OCI-LY3 (cell line): ENCODE measurements at regions not wholly inside any gene's neighbourhood (a gene's known extent, or its start where the extent isn't known, plus 50 kb on each side); places are given as distances from the start of the nearest gene placed in this dataset.

Experiments
- H2AFZ ChIP-seq: fragments of 200-600, 300-600 bp; shearing (Covaris generic); 2 replicates; pipeline ENCODE4 v1.6.0; 2014; ENCODE audit warnings: antibody characterized with exemption, low read depth, low read length
- H3K27ac ChIP-seq: fragments of 200-600, 300-600 bp; sonication (generic); 2 replicates; pipeline ENCODE4 v1.5.1; 2014; ENCODE audit warnings: mild to moderate bottlenecking, low read length, moderate library complexity, mixed read lengths
- H3K27me3 ChIP-seq: fragments of 200-600, 300-600 bp; sonication (generic); 2 replicates; pipeline ENCODE4 v1.6.1; 2014; ENCODE audit warnings: low read depth, low read length, mixed read lengths
- H3K36me3 ChIP-seq: fragments of 200-600, 300-600 bp; sonication (generic); replicated peaks from 2 replicates; pipeline ENCODE3; 2014; ENCODE audit warnings: low read depth, low read length, mixed read lengths
- H3K4me1 ChIP-seq: fragments of 300-600, 200-600 bp; sonication (generic); 2 replicates; pipeline ENCODE4 v1.6.1; 2014; ENCODE audit warnings: low read length, mixed read lengths
- H3K4me2 ChIP-seq: fragments of 200-600, 300-600 bp; sonication (generic); 2 replicates; pipeline ENCODE4 v1.6.1; 2014; ENCODE audit warnings: low read length, mixed read lengths
- H3K4me3 ChIP-seq: fragments of 300-600, 200-600 bp; sonication (generic); 2 replicates; pipeline ENCODE4 v1.5.1; 2014; ENCODE audit warnings: antibody characterized with exemption, mild to moderate bottlenecking, low read length, moderate library complexity
- H3K79me2 ChIP-seq: fragments of 300-600, 200-600 bp; shearing (Covaris generic); 2 replicates; pipeline ENCODE4 v1.6.1; 2014; ENCODE audit warnings: mild to moderate bottlenecking, low read length, mixed read lengths
- H3K9ac ChIP-seq: fragments of 300-600, 200-600 bp; shearing (Covaris generic); 2 replicates; pipeline ENCODE4 v1.6.0; 2014; ENCODE audit warnings: mild to moderate bottlenecking, low read length, moderate library complexity
- H3K9me3 ChIP-seq: fragments of 200-600, 300-600 bp; shearing (Covaris generic); 2 replicates; pipeline ENCODE4 v1.6.1; 2014; ENCODE audit warnings: low read length, mixed read lengths; ENCODE audit not compliant: insufficient read depth
- H4K20me1 ChIP-seq: fragments of 200-600, 300-600 bp; sonication (generic); 2 replicates; pipeline ENCODE4 v1.6.1; 2016; ENCODE audit warnings: low read length, mixed read lengths; ENCODE audit not compliant: insufficient read depth
- EZH2phosphoT487 ChIP-seq: fragments of 200-600 bp; shearing (Covaris generic); IDR thresholded peaks from 2 replicates; pipeline ENCODE4 v1.6.1; 2018; ENCODE audit warnings: antibody characterized with exemption, mixed run types, low read depth
- TF ChIP-seq, protein P1 (sequence below): fragments of 200-600, 300-600 bp; sonication (generic); IDR thresholded peaks from 2 replicates; pipeline ENCODE4 v1.5.1; 2014; ENCODE audit warnings: antibody characterized with exemption, low read length, low read depth

DNA sequence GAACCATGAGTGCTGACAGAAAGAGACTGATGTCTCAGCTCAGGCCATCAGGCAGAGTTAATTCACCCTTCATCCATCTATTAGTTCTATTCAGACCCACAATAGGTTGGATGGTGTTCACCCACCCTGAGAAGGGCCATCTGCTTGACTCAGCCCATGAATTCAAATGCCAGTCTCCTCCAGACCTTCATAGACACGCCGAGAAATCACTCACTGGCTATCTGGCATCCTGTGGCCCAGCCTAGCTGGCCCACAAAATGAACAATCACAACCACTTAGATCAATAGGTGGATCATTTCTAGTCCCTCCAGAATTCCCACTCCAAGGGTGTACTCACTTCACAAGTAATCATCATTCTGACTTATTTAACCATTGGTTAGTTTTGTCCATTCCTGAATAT lies 58.2 kb downstream of the MYEOV start:
- H2AFZ ChIP-seq, result no peak overlapping the region
- no peaks in the 10 kb centered on the region for H3K36me3 ChIP-seq
- no peak overlapping the region for H3K4me3 ChIP-seq
- H4K20me1 ChIP-seq, result no peaks in the 10 kb centered on the region
- TF ChIP-seq EZH2phosphoT487, result no peak
- TF ChIP-seq, protein P1, sequence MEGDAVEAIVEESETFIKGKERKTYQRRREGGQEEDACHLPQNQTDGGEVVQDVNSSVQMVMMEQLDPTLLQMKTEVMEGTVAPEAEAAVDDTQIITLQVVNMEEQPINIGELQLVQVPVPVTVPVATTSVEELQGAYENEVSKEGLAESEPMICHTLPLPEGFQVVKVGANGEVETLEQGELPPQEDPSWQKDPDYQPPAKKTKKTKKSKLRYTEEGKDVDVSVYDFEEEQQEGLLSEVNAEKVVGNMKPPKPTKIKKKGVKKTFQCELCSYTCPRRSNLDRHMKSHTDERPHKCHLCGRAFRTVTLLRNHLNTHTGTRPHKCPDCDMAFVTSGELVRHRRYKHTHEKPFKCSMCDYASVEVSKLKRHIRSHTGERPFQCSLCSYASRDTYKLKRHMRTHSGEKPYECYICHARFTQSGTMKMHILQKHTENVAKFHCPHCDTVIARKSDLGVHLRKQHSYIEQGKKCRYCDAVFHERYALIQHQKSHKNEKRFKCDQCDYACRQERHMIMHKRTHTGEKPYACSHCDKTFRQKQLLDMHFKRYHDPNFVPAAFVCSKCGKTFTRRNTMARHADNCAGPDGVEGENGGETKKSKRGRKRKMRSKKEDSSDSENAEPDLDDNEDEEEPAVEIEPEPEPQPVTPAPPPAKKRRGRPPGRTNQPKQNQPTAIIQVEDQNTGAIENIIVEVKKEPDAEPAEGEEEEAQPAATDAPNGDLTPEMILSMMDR, result no peak
- H3K27ac ChIP-seq, result no peak overlapping the region
- H3K9me3 ChIP-seq, result peaks cover 10% of the 10 kb centered on the region
- no peak overlapping the region for H3K9ac ChIP-seq
- H3K27me3 ChIP-seq, result 0 out of 2 replicates have a peak, but pooled peaks cover 4% of the 10 kb centered on the region
- H3K4me2 ChIP-seq, result no peak overlapping the region
- H3K79me2 ChIP-seq, result no peaks in the 10 kb centered on the region
- H3K4me1 ChIP-seq, result peaks cover 6% of the 10 kb centered on the region

DNA sequence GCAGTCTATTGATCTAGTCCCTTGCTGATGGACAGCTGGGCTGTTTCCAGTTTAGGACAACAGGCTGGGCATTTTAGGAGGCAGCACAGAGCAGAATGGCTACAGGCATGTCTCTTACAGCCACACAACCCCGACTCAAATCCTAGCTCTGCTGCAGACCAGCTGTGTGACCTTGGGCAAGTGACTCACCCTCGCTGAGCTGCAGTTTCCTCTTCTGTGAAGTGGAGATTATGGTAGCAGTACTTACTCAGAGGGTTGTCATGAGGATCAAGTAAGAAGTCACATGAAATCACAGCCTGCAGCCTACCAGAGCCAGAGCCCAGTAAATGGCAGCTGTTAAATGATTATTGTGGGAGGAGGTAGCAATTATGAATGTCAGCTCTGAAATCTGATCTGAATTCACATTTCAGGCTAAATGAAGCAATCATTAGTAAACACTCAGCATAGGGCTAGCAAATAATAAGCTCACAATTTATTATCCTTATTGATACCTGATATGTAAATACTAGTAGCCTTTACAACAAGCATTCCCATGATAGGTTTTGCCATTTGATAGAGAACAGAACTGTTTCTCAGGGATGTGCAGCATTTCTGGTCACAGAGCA lies 58.9 kb downstream of the MYEOV start:
- no peak for TF ChIP-seq EZH2phosphoT487
- TF ChIP-seq, protein P1, result no peak
- Histone ChIP-seq H3K4me1 (peaks cover 6% of the 10 kb centered on the region), H3K27me3 (0 out of 2 replicates have a peak, but pooled peaks cover 4% of the 10 kb centered on the region), H3K4me2 (no peak overlapping the region), H3K36me3 (no peaks in the 10 kb centered on the region), H3K79me2 (no peaks in the 10 kb centered on the region), H3K4me3 (no peak overlapping the region), H3K27ac (no peak overlapping the region), H2AFZ (no peak overlapping the region), H4K20me1 (no peaks in the 10 kb centered on the region), H3K9me3 (peaks cover 10% of the 10 kb centered on the region), H3K9ac (no peak overlapping the region)

DNA sequence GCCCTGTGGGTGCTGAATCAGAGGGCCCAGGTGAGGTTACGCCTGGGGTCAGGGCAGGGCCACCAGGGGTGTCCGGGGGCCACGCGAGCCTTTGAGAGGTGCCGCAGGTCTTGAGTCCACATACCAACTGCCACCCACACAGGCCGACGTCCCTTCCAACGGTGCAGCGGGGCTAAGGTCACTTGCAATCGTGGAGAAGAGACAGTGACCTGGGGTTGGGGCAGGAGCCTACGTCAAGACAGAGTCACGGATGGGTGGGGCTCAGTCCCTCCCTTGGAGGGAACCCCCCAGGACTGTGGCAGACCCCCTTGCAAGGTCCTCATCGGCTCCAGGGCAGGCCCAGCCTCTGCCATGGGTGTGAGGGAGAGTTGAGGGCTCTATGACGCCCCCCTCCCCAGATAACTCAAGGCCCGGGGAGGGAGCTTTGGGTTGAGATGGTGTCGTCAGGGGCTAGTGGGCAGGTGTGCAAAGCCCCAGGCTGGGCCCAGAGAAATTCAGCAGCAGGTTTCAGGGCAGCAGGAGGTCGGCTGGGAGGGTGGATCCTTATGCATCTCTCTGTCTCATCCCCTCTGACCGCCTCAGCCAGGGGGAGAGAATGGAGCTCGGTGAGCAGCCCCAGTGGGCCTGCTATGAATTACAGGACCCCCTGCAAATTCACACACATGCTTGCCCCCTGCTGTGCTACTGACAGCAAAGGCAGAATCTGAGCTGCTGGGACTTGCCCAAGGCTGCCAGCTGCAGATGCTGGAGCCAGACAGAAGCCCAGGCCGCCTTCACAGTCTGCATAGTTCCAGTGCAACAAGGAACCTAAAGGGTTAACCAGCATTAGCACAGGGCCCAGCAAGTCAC lies 60.0 kb downstream of the MYEOV start:
- TF ChIP-seq, protein P1, result no peak
- TF ChIP-seq EZH2phosphoT487, result no peak
- Histone ChIP-seq H3K27ac (no peak overlapping the region), H3K4me1 (peaks cover 6% of the 10 kb centered on the region), H3K9ac (no peak overlapping the region), H3K4me2 (no peak overlapping the region), H3K27me3 (0 out of 2 replicates have a peak, but pooled peaks cover 4% of the 10 kb centered on the region), H3K9me3 (peaks cover 2% of the 10 kb centered on the region; the same call in 1 of the 2 replicates), H2AFZ (no peak overlapping the region), H3K4me3 (no peak overlapping the region), H4K20me1 (no peaks in the 10 kb centered on the region), H3K79me2 (no peaks in the 10 kb centered on the region), H3K36me3 (no peaks in the 10 kb centered on the region)

DNA sequence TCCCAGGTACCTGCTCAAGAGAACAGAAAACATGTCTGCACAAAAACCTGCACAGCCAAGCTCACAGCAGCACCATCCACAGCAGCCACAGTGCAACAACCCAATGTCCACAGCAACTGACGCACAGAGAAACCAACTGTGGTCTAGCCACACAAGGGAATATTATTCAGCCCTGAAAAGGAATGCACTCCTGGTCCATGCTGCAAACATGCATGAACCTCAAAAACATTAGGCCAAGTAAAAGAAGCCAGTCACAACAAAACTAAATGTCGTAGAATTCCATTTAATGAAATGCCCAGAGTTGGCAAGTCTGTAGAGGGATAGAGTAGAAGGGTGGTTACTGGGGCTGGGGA lies 60.6 kb downstream of the MYEOV start:
- Histone ChIP-seq H3K27ac (no peak overlapping the region), H2AFZ (no peak overlapping the region), H3K36me3 (peaks cover under 1% of the 10 kb centered on the region), H3K79me2 (no peaks in the 10 kb centered on the region), H3K4me1 (peaks cover 5% of the 10 kb centered on the region), H3K4me3 (no peak overlapping the region), H3K27me3 (0 out of 2 replicates have a peak, but pooled peaks cover 4% of the 10 kb centered on the region), H3K4me2 (no peak overlapping the region), H3K9ac (no peak overlapping the region), H3K9me3 (peaks cover under 1% of the 10 kb centered on the region), H4K20me1 (no peaks in the 10 kb centered on the region)
- TF ChIP-seq, protein P1, result no peak
- TF ChIP-seq EZH2phosphoT487, result no peak
